ENCODE measurements at regions not wholly inside any gene's neighbourhood (a gene's known extent, or its start where the extent isn't known, plus 50 kb on each side); places are given as distances from the start of the nearest gene placed in this dataset.
A peak's percentile ranks its signal among the peaks of the same experiment; 100 is the strongest.

- Histone ChIP-seq H4K20me1 (ENCODE audit: control insufficient read depth, extremely low read depth, insufficient read depth, low read length) (no peaks in the 10 kb centered on the region), H3K27ac (ENCODE audit: insufficient read depth, low read length) (no peak overlapping the region), H3K4me3 (replicated peaks in 1 of 4; ENCODE audit: control extremely low read depth in 1 of 4, insufficient read depth in 1 of 4, low read depth in 3 of 4, low read length in 4 of 4) (no peak overlapping the region), H3K4me1 (ENCODE audit: control insufficient read depth, extremely low read depth, insufficient read depth, low read length) (no peaks in the 10 kb centered on the region), H3K36me3 (ENCODE audit: control insufficient read depth, insufficient read depth, low read length) (no peaks in the 10 kb centered on the region), H3K4me2 (ENCODE audit: extremely low read depth, insufficient read depth, low read length) (no peak overlapping the region), H3K79me2 (ENCODE audit: control insufficient read depth, insufficient read depth, low read length) (no peaks in the 10 kb centered on the region), H2AFZ (ENCODE audit: low read length) (no peak overlapping the region), H3K27me3 (ENCODE audit: control insufficient read depth, insufficient read depth, low read length) (no peaks in the 10 kb centered on the region), H3K9ac (ENCODE audit: insufficient read depth, low read length) (no peak overlapping the region), H3K9me3 (ENCODE audit: control insufficient read depth, insufficient read depth, low read depth, low read length) (no peaks in the 10 kb centered on the region)
- TF ChIP-seq EZH2 (IDR thresholded peaks at IDR 0.05; ENCODE audit: low read length, missing control alignments), result no peak
- no peak for TF ChIP-seq CTCF (conservative IDR thresholded peaks at IDR 0.05 in 1 of 2, IDR thresholded peaks at IDR 0.05 in 1 of 2; ENCODE audit: low read depth in 1 of 2, low read length in 2 of 2)
- no peak for DNase-seq (ENCODE audit: low read depth in 2 of 2)
These were observed 60.5 kb upstream of the ARHGAP32 start for GRCh38 chr11:129252621-129253020.

GRCh38 chr11:129251067-129251466 is 58.9 kb upstream of the ARHGAP32 start:
- Histone ChIP-seq H2AFZ (ENCODE audit: low read length) (no peak overlapping the region), H3K4me2 (ENCODE audit: extremely low read depth, insufficient read depth, low read length) (no peak overlapping the region), H3K9ac (ENCODE audit: insufficient read depth, low read length) (no peak overlapping the region), H3K27me3 (ENCODE audit: control insufficient read depth, insufficient read depth, low read length) (no peaks in the 10 kb centered on the region), H3K9me3 (ENCODE audit: control insufficient read depth, insufficient read depth, low read depth, low read length) (no peaks in the 10 kb centered on the region), H3K36me3 (ENCODE audit: control insufficient read depth, insufficient read depth, low read length) (no peaks in the 10 kb centered on the region), H3K4me3 (replicated peaks in 1 of 4; ENCODE audit: control extremely low read depth in 1 of 4, insufficient read depth in 1 of 4, low read depth in 3 of 4, low read length in 4 of 4) (no peak overlapping the region), H4K20me1 (ENCODE audit: control insufficient read depth, extremely low read depth, insufficient read depth, low read length) (no peaks in the 10 kb centered on the region), H3K4me1 (ENCODE audit: control insufficient read depth, extremely low read depth, insufficient read depth, low read length) (no peaks in the 10 kb centered on the region), H3K27ac (ENCODE audit: insufficient read depth, low read length) (no peak overlapping the region), H3K79me2 (ENCODE audit: control insufficient read depth, insufficient read depth, low read length) (no peaks in the 10 kb centered on the region)
- TF ChIP-seq CTCF (conservative IDR thresholded peaks at IDR 0.05 in 1 of 2, IDR thresholded peaks at IDR 0.05 in 1 of 2; ENCODE audit: low read depth in 1 of 2, low read length in 2 of 2) (no peak), EZH2 (IDR thresholded peaks at IDR 0.05; ENCODE audit: low read length, missing control alignments) (no peak)
- DNase-seq (ENCODE audit: low read depth in 2 of 2), result peak; percentile 59 to 74

- Histone ChIP-seq H3K27ac (ENCODE audit: insufficient read depth, low read length) (no peak overlapping the region), H3K27me3 (ENCODE audit: control insufficient read depth, insufficient read depth, low read length) (no peaks in the 10 kb centered on the region), H3K4me2 (ENCODE audit: extremely low read depth, insufficient read depth, low read length) (no peak overlapping the region), H3K9ac (ENCODE audit: insufficient read depth, low read length) (no peak overlapping the region), H3K79me2 (ENCODE audit: control insufficient read depth, insufficient read depth, low read length) (no peaks in the 10 kb centered on the region), H3K36me3 (ENCODE audit: control insufficient read depth, insufficient read depth, low read length) (no peaks in the 10 kb centered on the region), H4K20me1 (ENCODE audit: control insufficient read depth, extremely low read depth, insufficient read depth, low read length) (no peaks in the 10 kb centered on the region), H3K9me3 (ENCODE audit: control insufficient read depth, insufficient read depth, low read depth, low read length) (no peaks in the 10 kb centered on the region), H3K4me3 (replicated peaks in 1 of 4; ENCODE audit: control extremely low read depth in 1 of 4, insufficient read depth in 1 of 4, low read depth in 3 of 4, low read length in 4 of 4) (no peak overlapping the region), H2AFZ (ENCODE audit: low read length) (no peak overlapping the region), H3K4me1 (ENCODE audit: control insufficient read depth, extremely low read depth, insufficient read depth, low read length) (no peaks in the 10 kb centered on the region)
- peak in 1 of 2 donors; percentile 83 for DNase-seq (ENCODE audit: low read depth in 2 of 2)
- no peak for TF ChIP-seq CTCF (conservative IDR thresholded peaks at IDR 0.05 in 1 of 2, IDR thresholded peaks at IDR 0.05 in 1 of 2; ENCODE audit: low read depth in 1 of 2, low read length in 2 of 2)
- TF ChIP-seq EZH2 (IDR thresholded peaks at IDR 0.05; ENCODE audit: low read length, missing control alignments), result no peak
These were observed 57.8 kb upstream of the ARHGAP32 start for GRCh38 chr11:129249923-129250322.
